Mucosa of rectum (tissue), 2 donors: ENCODE measurements at regions not wholly inside any gene's neighbourhood (a gene's known extent, or its start where the extent isn't known, plus 50 kb on each side); places are given as distances from the start of the nearest gene placed in this dataset.

ENCODE experiments used
- H3K27ac ChIP-seq, 2 donors: one replicate each; pipeline ENCODE4 v1.7.0; 2013; ENCODE audit warnings: inconsistent platforms in 2 of 2, low read depth in 2 of 2, low read length in 2 of 2
- H3K27me3 ChIP-seq, 2 donors: one replicate each; pipeline ENCODE4 v1.7.0; 2013; ENCODE audit warnings: low read length in 2 of 2; ENCODE audit not compliant: control insufficient read depth in 2 of 2, insufficient read depth in 2 of 2
- H3K36me3 ChIP-seq, 2 donors: one replicate each; pipeline ENCODE4 v1.7.0; 2013; ENCODE audit warnings: low read length in 2 of 2; ENCODE audit not compliant: control insufficient read depth in 2 of 2, insufficient read depth in 2 of 2
- H3K4me1 ChIP-seq, 2 donors: one replicate each; pipeline ENCODE4 v1.7.0; 2013; ENCODE audit warnings: low read length in 2 of 2, mild to moderate bottlenecking in 1 of 2; ENCODE audit not compliant: control insufficient read depth in 2 of 2, insufficient read depth in 2 of 2
- H3K4me3 ChIP-seq, 2 donors: one replicate each; pipeline ENCODE4 v1.7.0; 2013; ENCODE audit warnings: low read length in 2 of 2
- H3K9ac ChIP-seq, 2 donors: one replicate each; pipeline ENCODE4 v1.7.0; 2013; ENCODE audit warnings: low read length in 2 of 2, low read depth in 1 of 2, mild to moderate bottlenecking in 1 of 2
- H3K9me3 ChIP-seq, 2 donors: one replicate each; pipeline ENCODE4 v1.7.0; 2013; ENCODE audit warnings: low read length in 2 of 2; ENCODE audit not compliant: control insufficient read depth in 2 of 2
- donor health status: healthy.
- donor health status: Normal muscosa, but diverticular disease.

DNA sequence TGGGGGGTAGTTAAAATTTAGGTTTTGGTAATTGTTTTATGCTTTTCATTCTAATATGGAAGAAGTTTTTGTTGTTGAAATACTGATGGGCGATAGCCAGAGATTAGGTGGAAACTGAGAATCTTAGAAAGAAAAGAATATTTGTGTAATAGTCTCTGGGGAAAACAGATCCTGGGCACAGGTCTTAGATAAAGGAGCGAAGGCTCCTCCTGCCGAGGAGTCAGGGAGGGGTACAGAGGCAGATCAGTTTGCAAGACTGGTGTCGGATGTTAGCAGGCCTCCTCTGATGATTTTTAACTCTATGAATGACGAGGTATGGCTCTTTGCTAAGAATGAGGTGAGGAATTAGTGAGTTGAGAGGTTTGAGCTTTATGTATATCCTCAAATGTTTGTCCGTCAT lies 339.7 kb downstream of the HGF start:
- Histone ChIP-seq H3K27me3 (no peaks in the 10 kb centered on the region), H3K9ac (no peak overlapping the region), H3K9me3 (no peaks in the 10 kb centered on the region), H3K27ac (no peak overlapping the region), H3K4me1 (no peaks in the 10 kb centered on the region), H3K36me3 (no peaks in the 10 kb centered on the region), H3K4me3 (no peak overlapping the region)

DNA sequence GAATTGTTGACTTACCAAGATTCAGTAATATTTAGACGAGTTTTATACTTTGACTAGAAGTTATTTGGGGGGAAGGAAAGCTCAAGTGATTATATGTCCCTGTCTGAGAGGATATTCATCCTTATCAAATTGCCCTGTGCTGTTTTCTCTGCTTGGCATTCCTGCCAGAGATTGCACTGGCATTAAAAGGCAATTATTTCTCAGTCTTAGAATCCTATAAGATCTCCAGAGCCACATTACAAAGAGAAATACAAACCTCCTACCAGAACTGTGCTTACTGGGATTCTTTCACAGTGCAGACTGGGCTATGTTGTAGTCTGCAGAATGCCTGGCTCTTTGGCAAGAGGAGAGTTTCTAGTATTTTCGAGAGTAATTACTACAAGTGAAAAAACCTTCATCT lies 342.4 kb downstream of the HGF start:
- Histone ChIP-seq H3K9me3 (no peaks in the 10 kb centered on the region), H3K36me3 (no peaks in the 10 kb centered on the region), H3K27ac (no peak overlapping the region), H3K4me1 (no peaks in the 10 kb centered on the region), H3K4me3 (no peak overlapping the region), H3K9ac (no peak overlapping the region), H3K27me3 (no peaks in the 10 kb centered on the region)

DNA sequence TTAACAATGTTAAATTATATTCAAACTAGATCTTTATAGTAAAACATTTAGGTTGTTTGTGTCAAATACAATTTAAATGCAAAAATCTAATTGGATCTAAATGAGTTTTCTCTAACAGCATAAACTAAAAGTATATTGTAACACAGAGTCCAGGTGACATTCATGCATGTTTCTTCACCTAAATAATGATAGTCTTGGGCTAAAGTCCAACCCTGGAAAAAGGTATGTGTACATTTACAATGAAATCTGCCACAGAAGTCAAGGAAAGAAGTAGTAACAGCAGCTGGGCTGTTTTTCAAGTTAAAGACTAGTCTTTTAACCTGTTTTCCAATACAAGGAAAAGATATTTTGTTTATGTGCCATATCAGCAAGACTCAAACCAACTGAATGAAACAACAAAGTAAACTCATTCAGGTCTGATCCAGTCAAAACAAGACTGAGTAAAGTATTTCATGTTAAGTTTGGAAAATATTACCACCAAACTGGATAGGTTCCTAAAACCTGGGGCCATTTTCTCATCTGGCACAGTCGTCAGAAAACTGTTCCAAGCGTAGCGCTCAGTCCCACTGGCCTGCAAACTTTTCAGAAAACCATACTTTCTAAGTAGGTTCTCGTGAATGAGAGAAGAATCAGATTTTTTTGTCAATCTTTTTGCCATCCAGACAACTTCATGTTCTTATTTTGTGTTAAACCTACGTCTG lies 349.2 kb downstream of the HGF start:
- H3K27ac ChIP-seq: no peak overlapping the region
- no peaks in the 10 kb centered on the region for H3K36me3 ChIP-seq
- H3K4me3 ChIP-seq: no peak overlapping the region
- no peak overlapping the region for H3K9ac ChIP-seq
- H3K4me1 ChIP-seq: no peaks in the 10 kb centered on the region
- H3K9me3 ChIP-seq: no peaks in the 10 kb centered on the region
- H3K27me3 ChIP-seq: no peaks in the 10 kb centered on the region

DNA sequence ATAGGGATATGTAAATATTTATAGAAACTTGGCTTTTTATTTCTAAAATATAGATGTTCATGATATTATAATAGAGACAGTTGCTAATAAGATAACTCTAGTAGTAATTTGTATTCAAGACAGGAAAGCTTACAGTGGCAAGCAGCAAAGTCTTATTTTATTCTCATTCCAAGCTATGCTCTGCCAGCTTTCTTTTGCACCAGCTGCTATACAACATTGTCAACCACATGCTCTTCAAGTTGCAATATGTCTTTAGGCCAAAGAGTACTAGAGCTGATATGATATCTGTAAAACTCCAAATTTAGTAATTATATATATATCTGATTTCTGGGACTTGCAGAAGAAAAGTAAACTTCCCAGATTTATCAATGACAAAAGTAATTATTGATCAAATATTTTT lies 350.1 kb downstream of the HGF start:
- H3K9me3 ChIP-seq: no peaks in the 10 kb centered on the region
- H3K4me1 ChIP-seq: no peaks in the 10 kb centered on the region
- H3K9ac ChIP-seq: no peak overlapping the region
- H3K27me3 ChIP-seq: no peaks in the 10 kb centered on the region
- H3K4me3 ChIP-seq: no peak overlapping the region
- H3K27ac ChIP-seq: no peak overlapping the region
- H3K36me3 ChIP-seq: no peaks in the 10 kb centered on the region

DNA sequence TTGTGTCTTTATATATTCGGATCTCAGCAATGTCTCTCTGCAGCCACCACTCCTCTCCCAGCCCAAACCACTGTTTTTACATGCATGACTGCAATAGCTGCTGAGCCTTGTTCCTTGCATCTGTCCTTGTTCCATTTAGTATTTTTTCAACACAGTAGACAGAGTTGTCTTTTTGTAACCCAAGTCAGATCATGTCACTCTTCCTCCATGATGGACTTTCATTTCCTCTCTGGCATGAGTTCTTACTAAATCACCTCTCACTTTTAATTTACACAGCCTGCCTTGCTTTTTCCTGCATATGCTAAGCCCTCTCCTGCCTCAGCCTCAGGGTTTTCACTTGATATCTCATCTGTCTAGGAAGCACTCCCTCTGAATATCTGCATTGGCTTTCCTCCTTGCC lies 353.2 kb downstream of the HGF start:
- no peaks in the 10 kb centered on the region for H3K36me3 ChIP-seq
- no peaks in the 10 kb centered on the region for H3K9me3 ChIP-seq
- peaks cover 0 to 3% of the 10 kb centered on the region in 2 donors for H3K4me1 ChIP-seq
- no peak overlapping the region for H3K4me3 ChIP-seq
- no peaks in the 10 kb centered on the region for H3K27me3 ChIP-seq
- H3K27ac ChIP-seq: no peak overlapping the region
- no peak overlapping the region for H3K9ac ChIP-seq

DNA sequence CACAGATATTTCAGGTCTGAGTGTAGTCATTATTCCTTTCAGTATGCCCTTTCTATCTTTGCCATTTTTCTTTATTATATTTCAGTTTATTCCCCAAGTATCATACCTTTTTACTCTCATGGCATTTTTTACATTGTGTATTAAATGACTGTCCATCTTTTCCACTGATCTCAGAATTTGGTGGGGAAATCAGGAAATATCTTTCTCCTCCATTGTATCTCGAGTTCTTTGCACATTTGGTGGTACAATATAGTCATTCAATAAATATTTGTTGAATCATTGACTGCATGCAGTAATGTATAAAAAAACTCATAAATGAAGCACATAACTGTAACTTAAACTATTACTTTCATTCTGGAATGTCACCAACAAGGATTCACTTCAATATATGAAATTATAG lies 354.7 kb downstream of the HGF start:
- no peak overlapping the region for H3K4me3 ChIP-seq
- no peak overlapping the region for H3K27ac ChIP-seq
- no peaks in the 10 kb centered on the region for H3K27me3 ChIP-seq
- H3K4me1 ChIP-seq: peaks cover 0 to 3% of the 10 kb centered on the region in 2 donors
- no peaks in the 10 kb centered on the region for H3K36me3 ChIP-seq
- no peaks in the 10 kb centered on the region for H3K9me3 ChIP-seq
- H3K9ac ChIP-seq: no peak overlapping the region

DNA sequence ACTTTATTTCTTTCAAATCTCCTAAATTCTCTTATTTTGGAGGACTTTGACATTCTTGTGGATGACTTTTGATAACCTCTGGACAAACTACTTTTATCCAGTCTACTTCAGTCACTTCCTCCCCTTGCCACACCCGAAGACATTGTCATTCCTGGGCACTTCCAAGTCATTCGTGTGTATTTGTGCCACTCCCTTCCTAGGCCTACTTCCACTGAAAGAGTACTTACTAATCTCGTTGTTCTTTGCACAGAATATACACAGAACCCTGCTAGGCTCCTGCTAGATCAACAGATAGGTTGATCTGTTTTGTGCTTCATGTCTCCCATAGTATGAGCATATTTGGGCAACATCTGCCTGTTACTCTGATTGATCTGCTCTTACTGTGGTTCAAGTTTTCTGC lies 355.4 kb downstream of the HGF start:
- H3K27ac ChIP-seq: peak overlapping the region in 1 of 2 donors; percentile 11
- H3K9ac ChIP-seq: no peak overlapping the region
- no peaks in the 10 kb centered on the region for H3K27me3 ChIP-seq
- H3K4me1 ChIP-seq: peaks cover 0 to 3% of the 10 kb centered on the region in 2 donors
- no peaks in the 10 kb centered on the region for H3K9me3 ChIP-seq
- no peaks in the 10 kb centered on the region for H3K36me3 ChIP-seq
- H3K4me3 ChIP-seq: no peak overlapping the region

DNA sequence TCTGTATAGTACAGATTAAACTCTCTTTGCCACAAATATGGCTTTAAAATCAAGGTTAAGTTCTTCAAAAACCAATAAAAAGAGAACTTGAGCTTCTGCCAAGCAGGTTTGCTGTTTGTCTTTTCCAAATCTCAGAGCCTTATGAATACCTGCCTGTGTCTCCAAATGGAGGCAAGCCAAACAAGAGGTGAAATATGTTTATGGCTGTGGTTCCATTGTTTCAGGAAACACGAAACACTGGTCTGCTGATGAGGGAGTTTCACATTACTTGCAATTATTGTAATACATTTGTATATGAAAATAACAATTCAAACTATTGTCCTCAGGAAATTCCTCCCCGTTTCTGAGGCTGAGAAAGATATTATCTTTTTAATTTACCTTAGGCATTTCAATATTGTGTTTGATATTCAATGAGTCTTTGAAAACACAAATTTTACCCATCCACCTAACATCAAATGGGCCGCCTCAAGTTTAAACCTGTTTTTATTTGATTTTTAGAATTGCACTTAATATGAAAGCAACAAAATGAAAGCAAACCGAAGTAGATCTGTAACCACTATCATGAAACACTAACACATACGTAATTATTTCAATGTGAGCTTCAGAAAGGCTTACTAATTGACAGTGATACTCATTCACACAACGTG lies 359.3 kb downstream of the HGF start:
- no peaks in the 10 kb centered on the region for H3K36me3 ChIP-seq
- no peak overlapping the region for H3K27ac ChIP-seq
- H3K4me3 ChIP-seq: no peak overlapping the region
- peaks cover 0 to 3% of the 10 kb centered on the region in 2 donors for H3K4me1 ChIP-seq
- H3K9me3 ChIP-seq: no peaks in the 10 kb centered on the region
- no peak overlapping the region for H3K9ac ChIP-seq
- no peaks in the 10 kb centered on the region for H3K27me3 ChIP-seq

DNA sequence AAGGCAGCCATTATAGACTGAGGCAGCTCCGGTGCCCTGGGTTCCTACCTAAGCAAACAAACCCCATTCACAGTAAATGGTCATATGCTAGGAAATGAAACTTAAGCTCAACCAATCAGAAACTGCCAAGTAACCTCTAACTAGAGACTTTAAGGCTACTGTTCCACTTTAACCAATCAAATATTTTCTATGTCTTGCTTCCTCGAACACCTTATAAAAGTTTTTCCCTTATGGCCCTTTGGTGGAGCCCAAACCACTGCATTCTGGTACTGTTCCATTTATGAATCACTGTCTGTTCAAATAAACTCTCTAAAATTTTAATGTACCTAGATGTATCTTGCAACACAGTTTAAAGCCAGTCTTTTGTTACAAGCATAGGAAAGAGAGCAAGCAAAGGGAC lies 361.1 kb downstream of the HGF start:
- H3K27me3 ChIP-seq: no peaks in the 10 kb centered on the region
- H3K9me3 ChIP-seq: no peaks in the 10 kb centered on the region
- no peak overlapping the region for H3K9ac ChIP-seq
- H3K4me1 ChIP-seq: no peaks in the 10 kb centered on the region
- H3K36me3 ChIP-seq: no peaks in the 10 kb centered on the region
- H3K4me3 ChIP-seq: no peak overlapping the region
- H3K27ac ChIP-seq: no peak overlapping the region

DNA sequence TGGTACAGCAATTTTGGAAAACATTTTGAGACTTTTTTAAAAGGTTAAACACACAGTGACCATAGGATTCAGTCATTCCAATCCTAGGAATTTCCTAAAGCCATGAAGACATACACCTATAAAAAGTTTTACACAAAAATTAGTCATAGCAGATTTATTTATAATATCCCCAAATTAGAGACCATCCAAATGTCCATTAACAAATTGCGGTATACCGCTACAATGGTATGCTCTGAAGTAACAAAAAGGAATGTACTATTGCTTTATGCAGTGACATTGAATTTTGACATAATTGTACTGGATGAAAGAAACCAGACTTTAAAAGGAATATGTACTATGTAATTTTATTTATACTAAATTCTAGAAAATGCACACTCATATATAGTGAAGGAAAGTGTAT lies 362.8 kb downstream of the HGF start:
- peaks cover 0 to 5% of the 10 kb centered on the region in 2 donors for H3K4me1 ChIP-seq
- H3K9me3 ChIP-seq: no peaks in the 10 kb centered on the region
- no peak overlapping the region for H3K9ac ChIP-seq
- no peak overlapping the region for H3K27ac ChIP-seq
- H3K36me3 ChIP-seq: no peaks in the 10 kb centered on the region
- H3K27me3 ChIP-seq: no peaks in the 10 kb centered on the region
- no peak overlapping the region for H3K4me3 ChIP-seq
